Endothelial cell of umbilical vein (primary cell): ENCODE measurements at regions not wholly inside any gene's neighbourhood (a gene's known extent, or its start where the extent isn't known, plus 50 kb on each side); places are given as distances from the start of the nearest gene placed in this dataset.

Experiments
- CTCF ChIP-seq, 2 donors: IDR thresholded peaks; 1 replicate in 1 of 2; 2 replicates in 1 of 2; pipeline ENCODE4 v1.5.1; 2011; ENCODE audit warnings: low read length in 2 of 2, mild to moderate bottlenecking in 2 of 2, moderate library complexity in 2 of 2, control low read depth in 1 of 2, inconsistent platforms in 1 of 2, low read depth in 1 of 2; ENCODE audit not compliant: insufficient read depth in 1 of 2; ENCODE audit errors: extremely low read depth in 1 of 2
- EZH2 ChIP-seq: IDR thresholded peaks from 2 replicates; pipeline ENCODE4 v1.6.1; 2012; ENCODE audit warnings: borderline replicate concordance, low read depth, mild to moderate bottlenecking, moderate library complexity, low read length, inconsistent platforms; ENCODE audit not compliant: severe bottlenecking
- FOS ChIP-seq: IDR thresholded peaks from 2 replicates; pipeline ENCODE4 v1.6.1; 2011; ENCODE audit warnings: mild to moderate bottlenecking, low read length, moderate library complexity, borderline replicate concordance; ENCODE audit not compliant: insufficient read depth
- GATA2 ChIP-seq: IDR thresholded peaks from 2 replicates; pipeline ENCODE4 v1.7.0; 2011; ENCODE audit warnings: low read depth, mild to moderate bottlenecking, moderate library complexity, mixed read lengths, low read length; ENCODE audit not compliant: insufficient read length, insufficient read depth
- JUN ChIP-seq: IDR thresholded peaks from 2 replicates; pipeline ENCODE4 v1.6.1; 2011; ENCODE audit warnings: borderline replicate concordance, low read depth; ENCODE audit not compliant: insufficient read length, insufficient read depth
- MAX ChIP-seq: IDR thresholded peaks from 2 replicates; pipeline ENCODE4 v1.6.1; 2011; ENCODE audit not compliant: insufficient read depth, insufficient read length
- MYC ChIP-seq: IDR thresholded peaks from one replicate; pipeline ENCODE4 v1.6.1; 2011; ENCODE audit warnings: mild to moderate bottlenecking, low read depth, low read length
- POLR2A ChIP-seq: IDR thresholded peaks from 2 replicates; pipeline ENCODE4 v1.6.1; 2012; ENCODE audit warnings: low read depth, mild to moderate bottlenecking, control low read depth, low read length
- POLR2AphosphoS5 ChIP-seq: IDR thresholded peaks from 2 replicates; pipeline ENCODE4 v1.6.1; 2012; ENCODE audit warnings: low read depth, mild to moderate bottlenecking, control low read depth, low read length, moderate library complexity; ENCODE audit not compliant: insufficient read depth

- no peak for TF ChIP-seq POLR2A
- no peak for TF ChIP-seq CTCF (IDR thresholded peaks at IDR 0.05; ENCODE audit: extremely low read depth in 1 of 2, insufficient read depth in 1 of 2, low read depth in 1 of 2, low read length in 2 of 2)
- TF ChIP-seq POLR2AphosphoS5: no peak
- TF ChIP-seq MYC: no peak
- TF ChIP-seq JUN: no peak
- no peak for TF ChIP-seq MAX
- no peak for TF ChIP-seq FOS
- no peak for TF ChIP-seq EZH2
- TF ChIP-seq GATA2: no peak
Measured at GRCh38 chr10:90575125-90575524, 282.7 kb downstream of the HTR7 start.
